ENCODE measurements at regions not wholly inside any gene's neighbourhood (a gene's known extent, or its start where the extent isn't known, plus 50 kb on each side); places are given as distances from the start of the nearest gene placed in this dataset.
"Not testable (repeated sequence)": the region's sequence is repeated elsewhere in the genome, so short reads cannot be mapped to it uniquely, and the experiment has no call there.

DNA sequence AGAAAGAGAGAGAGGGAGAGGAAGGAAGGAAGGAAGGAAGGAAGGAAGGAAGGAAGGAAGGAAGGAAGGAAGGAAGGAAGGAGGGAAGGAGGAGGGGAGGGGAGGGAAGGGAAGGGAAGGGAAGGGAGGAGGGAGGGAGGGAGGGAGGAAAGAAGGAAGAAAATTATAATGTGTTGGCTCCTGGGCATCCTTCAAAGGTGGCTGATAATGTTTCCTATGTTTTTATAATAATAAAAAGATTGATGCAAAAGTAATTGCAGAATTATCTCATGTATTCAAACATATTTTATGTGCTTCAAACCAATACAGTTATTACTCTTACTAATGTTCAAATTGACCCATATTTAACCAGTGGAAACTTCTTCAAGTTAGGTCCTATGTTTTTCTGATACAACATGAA, 260.9 kb downstream of the LNPK start:
- no peaks in the 10 kb centered on the region for H3K9me3 ChIP-seq
- H3K27me3 ChIP-seq = no peaks in the 10 kb centered on the region
- H3K4me3 ChIP-seq = no peak overlapping the region
- no peak for DNase-seq
- no peaks in the 10 kb centered on the region for H3K36me3 ChIP-seq

DNA sequence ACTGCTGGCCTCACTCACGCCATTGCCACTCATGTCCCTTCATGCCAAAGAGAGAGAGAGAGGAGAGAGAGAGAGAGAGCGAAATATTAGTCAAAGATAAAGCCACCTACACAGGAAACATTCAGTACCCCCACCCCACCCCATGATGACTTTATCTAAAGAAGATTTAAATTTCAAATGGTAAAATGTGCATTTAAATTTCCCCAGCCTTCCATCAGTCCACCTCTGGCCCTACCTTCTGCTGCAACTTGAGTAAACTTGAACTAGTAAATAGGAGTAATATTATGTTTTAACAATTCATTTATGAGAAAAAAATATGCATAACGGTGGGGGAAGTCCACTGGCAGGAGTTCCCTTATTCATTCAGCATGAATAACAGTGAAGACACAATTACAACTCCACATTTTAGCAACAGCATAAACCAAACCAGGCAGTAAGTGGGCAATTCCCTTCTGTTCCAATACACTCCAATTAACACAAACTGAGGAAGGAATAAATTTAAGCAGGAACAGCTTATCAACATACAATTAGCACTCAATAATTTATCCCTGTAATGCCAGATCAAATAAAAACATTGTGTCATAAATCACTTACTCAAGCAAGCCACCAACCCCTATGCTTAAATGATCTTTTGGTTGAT, 264.2 kb downstream of the LNPK start:
- Histone ChIP-seq H3K36me3 (no peaks in the 10 kb centered on the region), H3K27me3 (no peaks in the 10 kb centered on the region), H3K9me3 (no peaks in the 10 kb centered on the region), H3K4me3 (no peak overlapping the region)
- DNase-seq = no peak

DNA sequence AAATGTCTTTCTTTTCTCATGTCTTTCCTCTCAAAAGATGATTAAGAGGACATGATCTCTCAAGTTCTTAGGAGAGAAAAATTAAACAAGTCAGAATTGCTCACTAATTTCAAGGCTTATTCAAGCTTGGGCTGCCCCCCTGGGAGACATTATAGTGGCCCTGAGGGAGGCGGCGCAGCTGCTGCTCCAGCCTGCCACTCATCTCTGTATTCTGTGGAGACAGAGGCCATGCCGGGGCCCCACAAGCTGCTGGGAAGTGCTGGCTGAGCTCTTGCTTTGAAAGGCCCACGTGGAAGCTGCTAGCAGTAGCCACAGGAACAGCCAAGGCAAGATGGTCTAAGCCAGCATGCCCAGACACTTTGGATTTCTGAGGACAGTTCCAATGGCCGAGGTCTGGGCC, 267.4 kb downstream of the LNPK start:
- H3K9me3 ChIP-seq = no peaks in the 10 kb centered on the region
- H3K4me3 ChIP-seq = no peak overlapping the region
- H3K27me3 ChIP-seq = no peaks in the 10 kb centered on the region
- no peak for DNase-seq
- no peaks in the 10 kb centered on the region for H3K36me3 ChIP-seq

DNA sequence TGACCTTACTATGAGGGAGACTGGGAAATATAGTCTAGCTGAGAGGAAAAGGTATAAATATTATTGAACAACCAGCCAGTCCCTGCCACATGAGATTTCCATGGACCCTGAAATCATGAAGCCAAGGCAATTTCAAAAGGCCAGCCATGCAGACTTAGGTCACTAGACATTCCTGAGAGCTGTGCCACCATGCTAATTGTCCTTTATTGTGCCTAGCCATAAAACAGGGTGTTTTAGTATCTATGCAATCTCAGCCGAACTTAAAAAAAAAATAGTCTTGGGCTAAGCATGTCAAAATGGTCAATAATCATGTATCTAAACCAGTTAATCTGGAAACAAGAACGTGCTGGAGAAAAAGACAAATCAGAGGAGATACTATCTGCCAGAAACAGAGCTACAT, 269.5 kb downstream of the LNPK start:
- no peak overlapping the region for H3K4me3 ChIP-seq
- no peaks in the 10 kb centered on the region for H3K9me3 ChIP-seq
- DNase-seq = no peak
- no peaks in the 10 kb centered on the region for H3K36me3 ChIP-seq
- no peaks in the 10 kb centered on the region for H3K27me3 ChIP-seq

DNA sequence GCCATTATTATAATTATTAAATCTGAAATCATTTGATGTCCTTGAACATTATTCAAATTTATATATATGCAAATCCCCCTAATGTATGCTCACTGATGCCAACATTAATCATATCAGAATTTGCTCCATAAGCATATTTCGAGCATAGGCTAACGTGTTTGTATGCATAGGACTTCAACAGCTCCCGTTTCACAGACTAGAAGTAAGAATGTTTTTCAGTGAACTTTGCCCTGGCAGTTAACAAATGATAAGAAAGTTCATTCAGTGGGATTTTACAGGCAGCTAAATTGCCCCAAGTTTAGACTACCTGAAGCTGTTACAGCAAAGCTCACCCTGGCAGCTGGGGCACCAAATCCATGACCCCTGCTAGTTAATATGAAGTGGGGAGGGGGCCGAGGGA, 272.0 kb downstream of the LNPK start:
- DNase-seq = no peak
- H3K4me3 ChIP-seq = no peak overlapping the region
- H3K27me3 ChIP-seq = no peaks in the 10 kb centered on the region
- H3K36me3 ChIP-seq = no peaks in the 10 kb centered on the region
- H3K9me3 ChIP-seq = no peaks in the 10 kb centered on the region

DNA sequence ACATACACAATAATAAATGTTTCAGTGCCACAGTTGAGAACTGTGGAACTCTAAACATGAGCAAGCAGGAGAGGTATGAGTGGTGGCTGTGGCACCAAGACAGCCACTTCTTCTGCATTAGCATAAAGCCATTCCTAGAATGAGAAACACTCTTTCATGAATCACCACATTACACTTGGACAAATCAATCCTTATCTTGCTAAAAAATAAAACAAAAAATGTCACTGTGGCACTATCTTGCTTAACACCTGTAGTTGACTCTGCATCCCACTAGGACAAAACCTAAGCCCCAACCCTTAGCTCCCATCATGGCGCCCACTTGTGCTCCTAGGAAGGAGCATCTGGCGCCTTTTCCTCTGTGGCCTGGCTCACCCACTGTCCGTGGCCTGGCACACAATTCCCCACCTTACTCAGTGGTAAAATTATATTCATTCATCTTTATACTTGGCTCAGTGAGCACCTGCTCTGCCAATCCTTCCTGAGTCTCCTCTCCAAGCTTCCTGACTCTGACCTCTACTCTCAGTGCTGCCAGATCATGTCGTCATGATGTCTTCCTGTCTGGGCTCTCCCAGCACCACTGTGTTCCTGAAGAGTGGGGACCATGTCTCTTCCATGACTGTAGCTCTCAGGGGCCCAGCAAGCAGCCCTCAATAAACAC, 272.9 kb downstream of the LNPK start:
- no peaks in the 10 kb centered on the region for H3K36me3 ChIP-seq
- no peaks in the 10 kb centered on the region for H3K27me3 ChIP-seq
- 0 out of 2 replicates have a peak, but pooled peaks cover 2% of the 10 kb centered on the region for H3K9me3 ChIP-seq
- no peak overlapping the region for H3K4me3 ChIP-seq
- peak; percentile 9 for DNase-seq

DNA sequence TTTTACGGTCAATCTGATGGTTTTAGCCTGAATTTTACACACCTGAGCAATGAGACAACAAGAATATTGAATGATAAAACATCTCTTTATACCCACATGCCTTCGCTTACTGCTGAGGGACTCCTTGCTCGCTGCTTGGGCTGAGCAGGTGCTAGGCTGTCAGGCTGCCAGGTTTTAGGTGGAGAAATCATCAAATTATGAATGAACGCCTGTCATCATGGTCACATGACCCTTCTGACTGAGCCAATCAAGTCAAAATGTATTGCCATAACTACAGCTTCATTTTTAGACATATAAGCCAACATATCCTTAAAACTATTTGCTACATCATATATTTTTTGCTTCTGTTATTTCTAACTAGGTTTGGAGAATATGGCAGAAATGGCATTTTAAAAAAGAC, 274.0 kb downstream of the LNPK start:
- Histone ChIP-seq H3K4me3 (no peak overlapping the region), H3K9me3 (0 out of 2 replicates have a peak, but pooled peaks cover 2% of the 10 kb centered on the region), H3K36me3 (no peaks in the 10 kb centered on the region), H3K27me3 (no peaks in the 10 kb centered on the region)
- no peak for DNase-seq

DNA sequence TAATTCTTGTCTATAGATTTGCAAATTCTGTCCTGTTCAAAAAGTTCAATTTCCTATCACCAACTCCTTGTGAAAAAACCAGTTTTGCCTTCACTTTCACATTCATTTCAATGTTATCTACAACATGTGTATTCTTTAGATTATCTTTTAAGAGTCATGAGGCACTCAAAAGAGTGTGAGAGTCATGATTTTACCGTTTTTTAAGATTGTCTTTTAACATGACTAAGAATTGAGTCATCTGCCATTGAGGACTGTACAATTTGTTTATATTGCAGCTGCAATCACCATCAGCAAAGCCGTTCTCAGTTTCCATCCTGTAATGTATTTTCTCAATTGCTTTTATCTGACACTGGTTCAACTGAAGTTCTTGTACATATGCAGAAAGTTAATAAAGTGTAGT, 275.8 kb downstream of the LNPK start:
- H3K27me3 ChIP-seq = no peaks in the 10 kb centered on the region
- DNase-seq = no peak
- no peak overlapping the region; the same call in 1 of the 2 replicates for H3K4me3 ChIP-seq
- no peaks in the 10 kb centered on the region for H3K36me3 ChIP-seq
- 0 out of 2 replicates have a peak, but pooled peaks cover 2% of the 10 kb centered on the region for H3K9me3 ChIP-seq

DNA sequence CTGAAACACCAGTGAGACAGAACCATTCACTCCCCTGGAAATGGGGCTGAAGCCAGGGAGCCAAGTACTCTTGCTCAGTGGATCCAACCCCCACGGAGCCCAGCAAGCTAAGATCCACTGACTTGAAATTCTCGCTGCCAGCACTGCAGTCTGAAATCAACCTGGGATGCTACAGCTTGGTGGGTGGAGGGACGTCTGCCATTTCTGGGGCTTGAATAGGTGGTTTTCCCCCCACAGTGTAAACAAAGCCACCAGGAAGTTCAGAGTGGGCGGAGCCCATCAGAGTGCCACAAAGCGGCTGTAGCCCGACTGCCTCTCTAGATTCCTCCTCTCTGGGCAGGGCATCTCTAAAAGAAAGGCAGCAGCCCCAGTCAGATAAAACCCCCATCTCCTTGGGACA, 292.8 kb downstream of the LNPK start:
- Histone ChIP-seq H3K4me3 (no peak overlapping the region), H3K9me3 (no peaks in the 10 kb centered on the region), H3K27me3 (no peaks in the 10 kb centered on the region), H3K36me3 (no peaks in the 10 kb centered on the region)
- DNase-seq = no peak

DNA sequence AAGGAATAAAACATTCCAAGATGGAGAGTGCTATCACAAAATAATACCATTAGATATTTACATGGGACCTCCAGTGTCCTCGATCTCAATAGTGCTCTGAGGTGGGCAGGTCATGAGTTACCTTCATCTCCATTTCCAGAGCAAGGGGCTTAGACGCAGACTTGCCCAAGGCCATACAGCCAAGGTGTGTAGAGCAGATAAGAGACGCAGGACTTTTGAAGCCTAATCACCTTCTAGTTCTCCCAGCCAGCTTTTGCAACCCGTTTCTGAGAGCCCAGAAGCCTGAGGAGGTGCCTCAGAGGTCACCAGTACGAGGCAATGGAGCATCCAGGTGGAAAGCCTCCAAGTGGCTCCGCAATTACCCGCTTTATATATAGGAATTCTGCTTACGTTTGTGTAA, 294.7 kb downstream of the LNPK start:
- Histone ChIP-seq H3K4me3 (no peak overlapping the region), H3K9me3 (no peaks in the 10 kb centered on the region), H3K27me3 (no peaks in the 10 kb centered on the region), H3K36me3 (no peaks in the 10 kb centered on the region)
- no peak for DNase-seq

DNA sequence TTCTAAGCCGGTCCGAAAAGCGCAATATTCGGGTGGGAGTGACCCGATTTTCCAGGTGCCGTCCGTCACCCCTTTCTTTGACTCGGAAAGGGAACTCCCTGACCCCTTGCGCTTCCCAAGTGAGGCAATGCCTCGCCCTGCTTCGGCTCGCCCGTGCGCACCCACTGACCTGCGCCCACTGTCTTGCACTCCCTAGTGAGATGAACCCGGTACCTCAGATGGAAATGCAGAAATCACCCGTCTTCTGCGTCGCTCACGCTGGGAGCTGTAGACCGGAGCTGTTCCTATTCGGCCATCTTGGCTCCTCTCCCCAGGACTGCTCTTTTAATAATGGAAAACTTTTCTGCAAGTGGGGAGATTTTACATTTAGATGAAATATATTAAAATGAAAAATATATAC, 297.5 kb downstream of the LNPK start:
- H3K9me3 ChIP-seq, H3K36me3 ChIP-seq, DNase-seq, H3K27me3 ChIP-seq, H3K4me3 ChIP-seq: not testable (repeated sequence)

DNA sequence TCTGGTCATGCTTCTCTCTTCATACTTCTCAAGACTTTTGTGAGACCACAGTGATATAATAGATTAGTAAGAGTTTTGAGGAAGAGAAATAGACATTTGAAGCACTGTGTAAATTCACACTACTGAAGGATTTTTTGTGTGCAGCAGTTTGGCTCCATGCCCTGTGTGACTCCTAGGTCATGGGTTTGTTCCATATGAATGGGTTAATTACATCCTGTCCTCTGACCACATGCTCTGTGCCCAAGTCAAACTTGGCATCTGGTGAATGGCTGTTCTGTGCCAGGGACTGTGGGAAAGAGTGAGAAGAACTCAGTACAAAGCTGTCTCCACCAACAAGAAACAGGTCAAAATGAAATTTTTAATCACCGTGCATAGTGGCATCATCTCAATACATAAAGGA, 304.0 kb downstream of the LNPK start:
- no peaks in the 10 kb centered on the region for H3K27me3 ChIP-seq
- DNase-seq = peak; percentile 45
- no peaks in the 10 kb centered on the region for H3K9me3 ChIP-seq
- H3K4me3 ChIP-seq = no peak overlapping the region
- H3K36me3 ChIP-seq = no peaks in the 10 kb centered on the region

DNA sequence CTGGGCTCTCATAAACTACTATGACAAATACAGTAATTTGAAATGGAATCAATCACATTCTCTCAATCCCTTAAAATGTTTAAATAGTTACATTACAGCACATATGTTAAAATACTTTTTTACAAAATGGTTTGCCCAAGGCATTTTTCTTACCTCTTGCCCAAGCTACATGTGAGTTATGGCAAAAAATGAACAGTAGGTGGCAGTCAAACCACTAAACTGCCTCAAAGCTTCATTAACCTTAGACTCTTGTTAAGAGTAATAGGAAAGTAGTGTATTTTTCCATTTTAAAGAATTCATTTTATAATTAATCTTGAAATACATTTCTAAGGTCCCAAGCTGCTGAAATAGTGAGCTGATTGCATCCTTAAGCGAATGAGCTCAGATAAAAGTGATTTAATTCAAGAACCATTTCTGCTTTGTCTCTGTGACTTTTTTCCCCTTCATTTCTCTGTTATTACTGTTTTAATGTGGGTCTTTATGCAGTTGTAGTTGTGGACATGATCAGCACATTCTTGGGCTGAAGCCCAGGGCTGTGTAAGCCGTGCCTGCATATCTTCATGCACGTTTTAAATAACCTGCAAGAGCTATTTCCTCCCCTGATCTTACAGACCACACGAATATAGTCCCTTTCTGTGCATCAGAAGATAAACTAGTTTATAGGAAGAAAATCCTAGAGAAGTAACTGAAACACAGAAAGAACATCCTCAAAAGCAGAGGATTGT, 311.8 kb downstream of the LNPK start:
- H3K4me3 ChIP-seq = no peak overlapping the region
- DNase-seq = peak; percentile 4

DNA sequence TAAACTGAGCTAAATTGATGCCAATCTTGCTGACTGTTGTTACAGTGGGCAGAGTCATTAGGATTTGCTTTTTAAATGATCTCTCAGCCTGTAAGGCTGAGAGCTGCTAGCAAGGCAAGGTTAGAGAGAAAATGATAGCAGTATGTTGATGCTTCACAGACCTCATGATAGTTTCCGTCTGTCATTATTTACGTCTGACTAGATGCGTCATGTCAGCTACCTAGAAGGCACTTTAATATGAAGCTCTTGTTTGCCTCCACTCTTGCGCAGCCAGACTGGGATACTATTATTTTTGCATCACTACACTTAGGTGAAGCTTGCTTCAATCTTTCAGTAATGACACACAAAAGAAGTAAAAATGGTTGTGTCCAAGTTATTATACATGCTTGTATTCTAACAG, 313.8 kb downstream of the LNPK start:
- Histone ChIP-seq H3K27me3 (no peaks in the 10 kb centered on the region; the same call in 1 of the 2 replicates), H3K36me3 (no peaks in the 10 kb centered on the region), H3K4me3 (no peak overlapping the region), H3K9me3 (no peaks in the 10 kb centered on the region)
- DNase-seq = no peak

More for the DNA sequence above, 311.8 kb downstream of the LNPK start:
- Histone ChIP-seq H3K27me3 (no peaks in the 10 kb centered on the region; the same call in 1 of the 2 replicates), H3K9me3 (no peaks in the 10 kb centered on the region), H3K36me3 (no peaks in the 10 kb centered on the region)

DNA sequence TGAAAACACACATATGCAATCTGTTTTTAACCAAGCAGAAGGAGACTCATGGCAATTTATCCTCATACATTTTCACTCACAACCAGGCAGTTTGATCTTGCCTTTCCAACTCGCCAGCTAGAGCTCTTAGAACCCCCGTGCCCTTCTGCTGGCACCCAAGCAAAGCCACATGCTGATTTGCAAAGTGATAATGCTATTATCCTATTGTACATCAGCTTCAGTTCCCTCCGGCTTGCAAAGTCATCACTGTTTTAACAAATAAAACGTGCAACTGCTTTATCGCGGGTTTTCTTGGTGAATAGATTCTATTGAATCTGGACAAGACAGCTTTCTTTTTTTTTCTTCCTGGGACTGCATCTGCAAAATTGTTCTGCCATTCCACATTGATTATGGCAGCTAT, 314.6 kb downstream of the LNPK start:
- no peak overlapping the region for H3K4me3 ChIP-seq
- H3K9me3 ChIP-seq = no peaks in the 10 kb centered on the region
- H3K36me3 ChIP-seq = no peaks in the 10 kb centered on the region
- H3K27me3 ChIP-seq = no peaks in the 10 kb centered on the region; the same call in 1 of the 2 replicates
- no peak for DNase-seq

DNA sequence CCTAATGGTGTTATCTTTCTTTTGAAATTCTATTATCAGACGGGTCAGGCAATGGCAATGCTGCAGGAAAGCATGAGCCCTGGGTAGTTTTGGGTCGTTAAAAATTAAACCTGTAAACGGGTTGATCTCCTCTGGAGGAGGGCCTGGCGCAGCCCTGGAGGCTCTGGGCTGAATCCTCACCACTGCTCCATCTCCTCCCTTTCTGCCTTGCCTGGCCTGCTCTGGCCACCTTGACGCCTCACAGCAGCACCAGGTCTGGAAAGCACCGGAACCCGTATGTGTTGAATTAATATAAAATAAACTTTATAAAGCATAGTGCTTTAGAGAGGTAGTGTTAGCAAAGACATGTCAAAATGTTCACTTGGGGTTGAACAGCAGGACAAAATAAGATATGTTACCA, 316.1 kb downstream of the LNPK start:
- H3K36me3 ChIP-seq = no peaks in the 10 kb centered on the region
- no peak for DNase-seq
- H3K4me3 ChIP-seq = no peak overlapping the region
- H3K9me3 ChIP-seq = no peaks in the 10 kb centered on the region
- H3K27me3 ChIP-seq = no peaks in the 10 kb centered on the region; the same call in 1 of the 2 replicates

DNA sequence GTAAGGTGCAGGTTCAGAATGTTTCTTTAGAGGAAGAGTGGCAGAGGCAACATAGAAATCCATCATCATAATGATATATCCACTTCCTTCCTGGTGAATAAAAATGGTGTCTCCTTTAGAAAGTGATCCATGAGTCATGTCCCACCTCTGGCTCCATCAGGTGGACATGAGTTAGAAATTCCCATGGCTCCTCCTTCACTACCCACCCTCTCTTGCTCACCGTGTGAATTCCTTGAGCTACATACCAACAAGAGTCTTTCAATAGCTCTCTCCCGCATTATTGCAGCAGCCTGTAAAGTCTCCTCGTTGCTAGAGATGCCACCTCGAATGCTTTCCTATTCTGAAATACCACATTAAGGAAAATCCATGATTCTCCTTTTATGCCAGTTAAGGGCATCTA, 317.6 kb downstream of the LNPK start:
- H3K4me3 ChIP-seq = no peak overlapping the region
- no peaks in the 10 kb centered on the region for H3K36me3 ChIP-seq
- H3K27me3 ChIP-seq = no peaks in the 10 kb centered on the region; the same call in 1 of the 2 replicates
- no peak for DNase-seq
- H3K9me3 ChIP-seq = no peaks in the 10 kb centered on the region

DNA sequence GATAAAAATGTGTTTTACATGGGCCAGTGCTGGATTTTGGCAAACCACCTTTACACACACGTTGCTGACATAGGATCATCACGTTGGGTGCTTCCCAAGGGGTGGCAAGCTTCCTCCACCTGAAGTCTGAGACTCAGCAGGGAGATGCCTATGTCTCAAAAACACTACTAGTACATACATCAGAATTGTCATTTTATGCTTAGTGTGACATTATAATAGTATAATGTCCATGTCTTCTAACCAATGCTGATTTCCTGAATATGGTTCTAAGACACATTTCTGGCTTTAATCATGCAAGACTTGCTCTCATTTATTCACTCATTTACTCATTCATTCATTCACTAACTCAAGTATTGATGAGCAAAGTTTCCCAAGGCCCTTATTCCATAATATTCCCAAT, 322.3 kb downstream of the LNPK start:
- Histone ChIP-seq H3K27me3 (no peaks in the 10 kb centered on the region), H3K9me3 (no peaks in the 10 kb centered on the region), H3K36me3 (no peaks in the 10 kb centered on the region), H3K4me3 (no peak overlapping the region)
- DNase-seq = no peak

Data from MG63 (cell line).